Activated CD4-positive, alpha-beta T cell treated with anti-CD3 and anti-CD28 coated beads for 36 hours (primary cell): ENCODE measurements at regions not wholly inside any gene's neighbourhood (a gene's known extent, or its start where the extent isn't known, plus 50 kb on each side); places are given as distances from the start of the nearest gene placed in this dataset.

Experiments used
- ATAC-seq: fragments of 200-7000 bp; cut with Tn5 transposase; one replicate; pipeline ENCODE4 v1.10.0; 2021; ENCODE audit warnings: mild to moderate bottlenecking, moderate library complexity
- CTCF ChIA-PET: fragments of 350-600 bp; sonication (Branson Sonifier 250); formaldehyde crosslinking; loops from one replicate; lab custom pipeline; 2021; ENCODE audit warnings: antibody characterized with exemption; lab: Charles Lee
- POLR2A ChIA-PET: fragments of 350-600 bp; sonication (Branson Sonifier 250); formaldehyde crosslinking; loops from one replicate; lab custom pipeline; 2021; ENCODE audit warnings: antibody characterized with exemption, inconsistent platforms; lab: Charles Lee
- DNase-seq: peaks from one replicate; pipeline ENCODE4 v3.0.0-alpha.2; 2020
- H3K27ac Mint-ChIP-seq: one replicate; pipeline ENCODE4 v1.8.0; 2021; ENCODE audit warnings: mixed read lengths
- H3K27me3 Mint-ChIP-seq: one replicate; pipeline ENCODE4 v1.8.0; 2021; ENCODE audit warnings: mixed read lengths
- H3K36me3 Mint-ChIP-seq: one replicate; pipeline ENCODE4 v1.8.0; 2021; ENCODE audit warnings: low read depth, mixed read lengths
- H3K4me1 Mint-ChIP-seq: one replicate; pipeline ENCODE4 v1.8.0; 2021; ENCODE audit warnings: mixed read lengths
- H3K4me3 Mint-ChIP-seq: one replicate; pipeline ENCODE4 v1.8.0; 2021; ENCODE audit warnings: mild to moderate bottlenecking, moderate library complexity, mixed read lengths
- H3K9me3 Mint-ChIP-seq: one replicate; pipeline ENCODE4 v1.8.0; 2021; ENCODE audit warnings: low read depth, mixed read lengths
- intact Hi-C, 2 experiments: fragments of 100-400 bp; cut with DNase I in 1 of 2; cut with micrococcal nuclease in 1 of 2; formaldehyde crosslinking; loops; one replicate each; pipeline versions ENCODE4 v1.14.2 to v1.15.1; 2022 to 2024; cut with DNase I, micrococcal nuclease

DNA sequence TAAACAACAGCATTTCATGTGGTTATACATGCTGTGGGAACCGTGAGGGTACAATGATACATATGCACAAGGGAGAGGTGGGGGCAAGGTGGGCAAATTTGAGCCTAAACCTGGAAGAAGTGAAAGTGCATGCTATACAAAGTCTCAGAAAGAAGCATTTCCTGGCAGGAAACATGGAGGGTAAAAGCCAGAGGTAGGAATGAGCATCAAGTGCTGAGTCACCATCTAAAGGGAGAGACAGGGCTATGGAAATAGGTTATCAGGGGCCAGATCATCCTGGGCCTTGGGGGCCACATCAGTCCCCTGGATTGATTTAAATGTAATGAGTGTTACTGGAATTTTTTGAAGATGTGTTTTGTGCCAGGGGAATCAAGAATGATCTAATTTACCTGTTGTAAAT, 60.1 kb upstream of the DAB1 start:
- CTCF ChIA-PET, result no interaction called here
- Mint-ChIP-seq H3K9me3 (no peaks in the 10 kb centered on the region), H3K27ac (no peak overlapping the region), H3K4me1 (no peaks in the 10 kb centered on the region), H3K27me3 (no peaks in the 10 kb centered on the region), H3K36me3 (no peaks in the 10 kb centered on the region), H3K4me3 (no peak overlapping the region)
- no peak for DNase-seq
- POLR2A ChIA-PET, result no interaction called here
- no peak for ATAC-seq
- intact Hi-C loops, result no loop called here

- DNase-seq (no peak), ATAC-seq (no peak)
- Mint-ChIP-seq H3K27me3 (peaks cover 1% of the 10 kb centered on the region), H3K4me3 (no peak overlapping the region), H3K36me3 (no peaks in the 10 kb centered on the region), H3K9me3 (no peaks in the 10 kb centered on the region), H3K4me1 (no peaks in the 10 kb centered on the region), H3K27ac (no peak overlapping the region)
- ChIA-PET POLR2A (no interaction called here), CTCF (interaction anchor here (0.6 kb wide), 1 partner anchor 643 kb away, joined by 3 read pairs; no protein-coding TSS in a partner anchor)
- intact Hi-C loops, result no loop called here
Measured at GRCh38 chr1:57479471-57479870, 55.6 kb upstream of the DAB1 start.

GRCh38 chr1:57475366-57475765, 51.5 kb upstream of the DAB1 start:
- H3K4me1 Mint-ChIP-seq, result no peaks in the 10 kb centered on the region

DNA sequence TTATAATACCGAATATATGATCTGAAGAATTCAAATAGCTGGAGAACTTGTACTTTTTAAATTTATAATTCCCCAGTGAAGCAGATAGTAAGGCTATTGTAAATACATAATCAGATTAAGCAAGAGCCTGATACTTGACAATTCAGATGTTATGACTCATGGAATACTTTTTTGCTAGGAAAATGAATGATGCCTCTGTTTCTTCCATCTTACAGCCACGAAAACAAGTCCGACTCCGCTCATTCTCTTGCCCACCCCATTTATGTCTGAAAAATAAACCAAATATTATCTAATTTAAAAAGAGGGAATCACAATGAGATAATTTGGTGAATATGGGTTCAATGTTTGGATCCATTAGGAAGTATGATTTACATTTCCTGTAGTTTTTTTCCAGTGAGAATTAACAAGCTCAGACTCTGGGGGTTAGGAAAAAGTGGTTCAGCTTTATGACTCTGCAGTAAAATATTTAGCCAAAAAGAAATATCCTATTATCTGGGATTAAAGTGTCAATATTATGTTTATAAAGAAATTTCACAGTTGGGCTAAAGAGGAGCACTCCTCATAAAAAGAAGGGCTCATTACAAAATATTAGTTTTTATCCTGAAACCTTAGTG, 50.4 kb upstream of the DAB1 start:
- H3K27me3 Mint-ChIP-seq, result peaks cover 1% of the 10 kb centered on the region
- H3K9me3 Mint-ChIP-seq, result no peaks in the 10 kb centered on the region
- H3K4me1 Mint-ChIP-seq, result no peaks in the 10 kb centered on the region
- ATAC-seq (no peak), DNase-seq (no peak)
- H3K36me3 Mint-ChIP-seq, result no peaks in the 10 kb centered on the region
- ChIA-PET CTCF (no interaction called here), POLR2A (no interaction called here)
- intact Hi-C loops, result no loop called here
- no peak overlapping the region for H3K4me3 Mint-ChIP-seq
- H3K27ac Mint-ChIP-seq, result no peak overlapping the region

More at GRCh38 chr1:57475366-57475765, 51.5 kb upstream of the DAB1 start:
- Mint-ChIP-seq H3K36me3 (no peaks in the 10 kb centered on the region), H3K9me3 (no peaks in the 10 kb centered on the region), H3K4me3 (no peak overlapping the region), H3K27me3 (peaks cover 1% of the 10 kb centered on the region), H3K27ac (no peak overlapping the region)
- ChIA-PET POLR2A (no interaction called here), CTCF (no interaction called here)
- no peak for ATAC-seq
- intact Hi-C loops, result no loop called here
- DNase-seq, result no peak
